ENCODE measurements at regions not wholly inside any gene's neighbourhood (a gene's known extent, or its start where the extent isn't known, plus 50 kb on each side); places are given as distances from the start of the nearest gene placed in this dataset.

DNA sequence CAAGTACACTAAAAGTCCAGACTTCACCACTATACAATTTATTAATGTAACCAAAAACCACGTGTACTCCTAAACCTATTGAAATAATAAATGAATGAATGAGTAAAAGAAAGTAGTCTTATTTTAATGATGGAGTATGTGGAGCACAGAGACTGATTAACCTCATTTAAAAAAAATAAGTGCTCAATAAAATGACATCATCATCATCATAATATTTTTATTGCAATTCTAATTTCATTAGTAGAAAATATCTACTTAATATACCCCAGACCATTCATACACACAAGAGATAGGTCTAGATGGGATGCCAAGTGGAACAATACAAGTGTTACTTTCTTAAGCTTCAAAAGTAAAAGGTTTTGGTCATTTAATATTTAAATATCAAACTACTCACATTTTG lies 133.1 kb downstream of the ASB9 start (continued):
- TF ChIP-seq NFYB (IDR thresholded peaks at IDR 0.05; ENCODE audit: extremely low read depth, insufficient read length), result no peak
- no peak for TF ChIP-seq TCF7 (IDR thresholded peaks at IDR 0.05; ENCODE audit: borderline replicate concordance)
- no peak for TF ChIP-seq ZNF830 (CRISPR knock-in tag; IDR thresholded peaks at IDR 0.05)
- no peak for TF ChIP-seq NEUROD1 (IDR thresholded peaks at IDR 0.05; ENCODE audit: borderline replicate concordance, low read depth, low read length, partially characterized antibody)
- no peak for TF ChIP-seq NKRF (IDR thresholded peaks at IDR 0.05; ENCODE audit: borderline replicate concordance)

- H3K36me3 ChIP-seq (ENCODE audit: control insufficient read depth, insufficient read depth, low read length), result no peaks in the 10 kb centered on the region
- no peaks in the 10 kb centered on the region for H3K9me3 ChIP-seq (replicated peaks; ENCODE audit: control insufficient read depth, insufficient read depth, low read depth, low read length)
- no peaks in the 10 kb centered on the region for H3K9me1 ChIP-seq (ENCODE audit: control insufficient read depth, insufficient read depth, low read length)
- no peaks in the 10 kb centered on the region for H3K4me1 ChIP-seq (replicated peaks in 1 of 2; ENCODE audit: control insufficient read depth in 2 of 2, insufficient read depth in 2 of 2, low read length in 2 of 2)
- no TSS peak for BruUV-seq (replicated peaks)
- no peaks in the 10 kb centered on the region for H4K20me1 ChIP-seq (replicated peaks; ENCODE audit: control insufficient read depth, insufficient read depth, low read length)
- H3K27ac ChIP-seq (ENCODE audit: extremely low read depth, low read depth, low read length), result no peak overlapping the region
- no peak overlapping the region for H3K4me2 ChIP-seq (ENCODE audit: insufficient read depth, low read length)
- ATAC-seq (no peak), DNase-seq (ENCODE audit: extremely low read depth in 1 of 4, low spot score in 3 of 4) (no peak), FAIRE-seq (no peak)
- TF ChIP-seq, protein P1, sequence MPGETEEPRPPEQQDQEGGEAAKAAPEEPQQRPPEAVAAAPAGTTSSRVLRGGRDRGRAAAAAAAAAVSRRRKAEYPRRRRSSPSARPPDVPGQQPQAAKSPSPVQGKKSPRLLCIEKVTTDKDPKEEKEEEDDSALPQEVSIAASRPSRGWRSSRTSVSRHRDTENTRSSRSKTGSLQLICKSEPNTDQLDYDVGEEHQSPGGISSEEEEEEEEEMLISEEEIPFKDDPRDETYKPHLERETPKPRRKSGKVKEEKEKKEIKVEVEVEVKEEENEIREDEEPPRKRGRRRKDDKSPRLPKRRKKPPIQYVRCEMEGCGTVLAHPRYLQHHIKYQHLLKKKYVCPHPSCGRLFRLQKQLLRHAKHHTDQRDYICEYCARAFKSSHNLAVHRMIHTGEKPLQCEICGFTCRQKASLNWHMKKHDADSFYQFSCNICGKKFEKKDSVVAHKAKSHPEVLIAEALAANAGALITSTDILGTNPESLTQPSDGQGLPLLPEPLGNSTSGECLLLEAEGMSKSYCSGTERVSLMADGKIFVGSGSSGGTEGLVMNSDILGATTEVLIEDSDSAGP (CRISPR knock-in tag; IDR thresholded peaks at IDR 0.05), result no peak
- no peak for TF ChIP-seq HEY1 (CRISPR knock-in tag; IDR thresholded peaks at IDR 0.05; ENCODE audit: borderline replicate concordance)
- no peak for TF ChIP-seq TAF1 (IDR thresholded peaks at IDR 0.05; ENCODE audit: control insufficient read depth, extremely low read depth, insufficient read depth, low read length, severe bottlenecking)
- no peak for TF ChIP-seq FOXO4 (CRISPR knock-in tag; IDR thresholded peaks at IDR 0.05)
- H2AFZ ChIP-seq (ENCODE audit: low read depth, low read length), result no peak overlapping the region
- in situ Hi-C loops (cut with MboI) (no loop called here), intact Hi-C loops (cut with micrococcal nuclease) (no loop called here)
- H3K79me2 ChIP-seq (ENCODE audit: control insufficient read depth, insufficient read depth, low read length), result no peaks in the 10 kb centered on the region
- CTCF ChIA-PET (ENCODE audit: low intra/inter-chr PET ratio), result no interaction called here
- H3K9ac ChIP-seq (ENCODE audit: insufficient read depth in 1 of 2, low read depth in 2 of 2, low read length in 2 of 2), result no peak overlapping the region
- no peak overlapping the region for H3K4me3 ChIP-seq
- POLR2A ChIA-PET, result interaction anchor here (0.6 kb wide), 1 partner anchor 294 kb away, joined by 4 read pairs; no protein-coding TSS in a partner anchor
- H3K27me3 ChIP-seq (ENCODE audit: control insufficient read depth in 2 of 2, insufficient read depth in 2 of 2, low read length in 2 of 2), result no peaks in the 10 kb centered on the region
These were observed 140.5 kb downstream of the ASB9 start for GRCh38 chrX:15129412-15129811.

All from K562 (cell line).